GM23338 (cell line): ENCODE measurements at regions not wholly inside any gene's neighbourhood (a gene's known extent, or its start where the extent isn't known, plus 50 kb on each side); places are given as distances from the start of the nearest gene placed in this dataset.

Source experiments
- ATAC-seq: fragments of 200-7000 bp; cut with Tn5 transposase; 3 replicates; pipeline ENCODE4 v1.9.1; 2020
- DNase-seq: peaks from one replicate; pipeline ENCODE4 v3.0.0-alpha.2; 2015; ENCODE audit warnings: low spot score
- H2AFZ ChIP-seq: fragments of 200-600 bp; sonication (generic); 2 replicates; pipeline ENCODE4 v1.8.0; 2016; ENCODE audit warnings: antibody characterized with exemption, mild to moderate bottlenecking, moderate library complexity
- H3F3A ChIP-seq: fragments of 200-600 bp; sonication (generic); replicated peaks from 2 replicates; pipeline ENCODE4 v1.8.0; 2017; ENCODE audit warnings: antibody characterized with exemption, mixed run types, low read depth
- H3K27ac ChIP-seq: fragments of 200-600 bp; sonication (generic); 2 replicates; pipeline ENCODE4 v1.6.1; 2016; ENCODE audit warnings: low read depth
- H3K27me3 ChIP-seq: fragments of 200-600 bp; sonication (generic); 2 replicates; pipeline ENCODE4 v1.8.0; 2016; ENCODE audit warnings: mild to moderate bottlenecking, mixed run types, moderate library complexity; ENCODE audit not compliant: insufficient read depth
- H3K36me3 ChIP-seq: fragments of 200-600 bp; sonication (generic); 2 replicates; pipeline ENCODE4 v1.8.0; 2016; ENCODE audit warnings: mild to moderate bottlenecking; ENCODE audit not compliant: insufficient read depth
- H3K4me1 ChIP-seq: fragments of 200-600 bp; sonication (generic); 2 replicates; pipeline ENCODE4 v1.8.0; 2016; ENCODE audit warnings: mild to moderate bottlenecking, moderate library complexity; ENCODE audit not compliant: insufficient read depth
- H3K4me2 ChIP-seq: fragments of 200-600 bp; sonication (generic); 2 replicates; pipeline ENCODE4 v1.7.1; 2017; ENCODE audit warnings: mixed run types
- H3K4me3 ChIP-seq: fragments of 200-600 bp; sonication (generic); 2 replicates; pipeline ENCODE4 v1.6.1; 2016; ENCODE audit warnings: mixed run types
- H3K79me2 ChIP-seq: fragments of 200-600 bp; sonication (generic); replicated peaks from 2 replicates; pipeline ENCODE4 v1.8.0; 2017; ENCODE audit warnings: mild to moderate bottlenecking; ENCODE audit not compliant: insufficient read depth
- H3K9me2 ChIP-seq: fragments of 200-600 bp; sonication (generic); 2 replicates; pipeline ENCODE4 v1.8.0; 2017; ENCODE audit not compliant: insufficient read depth
- H4K20me1 ChIP-seq: fragments of 200-600 bp; sonication (generic); replicated peaks from 2 replicates; pipeline ENCODE4 v1.8.0; 2017; ENCODE audit warnings: mild to moderate bottlenecking; ENCODE audit not compliant: insufficient read depth
- H3K27ac Mint-ChIP-seq: 2 replicates; pipeline ENCODE4 v1.8.0; 2020; ENCODE audit warnings: inconsistent platforms, mild to moderate bottlenecking, moderate library complexity, mixed read lengths
- H3K27me3 Mint-ChIP-seq: 3 replicates; pipeline ENCODE4 v1.8.0; 2022; ENCODE audit warnings: low read depth, mild to moderate bottlenecking, moderate library complexity, mixed read lengths, inconsistent platforms; ENCODE audit not compliant: insufficient read depth, poor library complexity
- H3K36me3 Mint-ChIP-seq: 3 replicates; pipeline ENCODE4 v1.8.0; 2021; ENCODE audit warnings: low read depth, mild to moderate bottlenecking, inconsistent platforms, moderate library complexity, mixed read lengths
- H3K4me1 Mint-ChIP-seq: 3 replicates; pipeline ENCODE4 v1.8.0; 2020; ENCODE audit warnings: mild to moderate bottlenecking, inconsistent platforms, mixed read lengths
- H3K4me3 Mint-ChIP-seq: 3 replicates; pipeline ENCODE4 v1.8.0; 2021; ENCODE audit warnings: moderate library complexity, mild to moderate bottlenecking, inconsistent platforms, mixed read lengths
- H3K9me3 Mint-ChIP-seq: 3 replicates; pipeline ENCODE4 v1.8.0; 2020; ENCODE audit warnings: moderate library complexity, mild to moderate bottlenecking, inconsistent platforms, mixed read lengths
- CREB1 ChIP-seq: fragments of 250-450 bp; sonication (Bioruptor Pico); IDR thresholded peaks from 2 replicates; pipeline ENCODE4 v1.5.0; 2020; ENCODE audit warnings: low read depth, mild to moderate bottlenecking, moderate library complexity
- EZH2phosphoT487 ChIP-seq: fragments of 200-600 bp; sonication (generic); IDR thresholded peaks from one replicate; pipeline ENCODE4 v1.8.1; 2018; ENCODE audit warnings: antibody characterized with exemption; ENCODE audit not compliant: unreplicated experiment
- JUNB ChIP-seq: IDR thresholded peaks from one replicate; pipeline ENCODE4 v1.6.1; 2016; ENCODE audit warnings: antibody characterized with exemption; ENCODE audit not compliant: unreplicated experiment
- NANOG ChIP-seq: IDR thresholded peaks from 2 replicates; pipeline ENCODE4 v1.6.1; 2016; ENCODE audit warnings: antibody characterized with exemption, borderline replicate concordance
- POLR2AphosphoS5 ChIP-seq: IDR thresholded peaks from 2 replicates; pipeline ENCODE4 v1.6.1; 2016; ENCODE audit warnings: antibody characterized with exemption, low read depth
- STAT1 ChIP-seq: IDR thresholded peaks from one replicate; pipeline ENCODE4 v1.6.1; 2016; ENCODE audit warnings: antibody characterized with exemption; ENCODE audit not compliant: unreplicated experiment
- ZNF114 ChIP-seq: fragments of 250-450 bp; sonication (Bioruptor Pico); IDR thresholded peaks from 2 replicates; pipeline ENCODE4 v1.5.0; 2020; ENCODE audit warnings: mild to moderate bottlenecking, moderate library complexity
- ZNF331 ChIP-seq: fragments of 250-450 bp; sonication (Bioruptor Pico); IDR thresholded peaks from 2 replicates; pipeline ENCODE4 v1.5.0; 2020; ENCODE audit warnings: low read depth, mild to moderate bottlenecking, moderate library complexity
- TF ChIP-seq, protein P1 (sequence below): IDR thresholded peaks from one replicate; pipeline ENCODE4 v1.6.1; 2018; ENCODE audit warnings: antibody characterized with exemption; ENCODE audit not compliant: unreplicated experiment
- TF ChIP-seq, protein P2 (sequence below), 2 experiments: fragments of 200-600 bp in 1 of 2; sonication (generic) in 1 of 2; conservative IDR thresholded peaks; 2 replicates each; pipeline versions ENCODE4 v1.5.1 to v1.6.1; 2016 to 2017; ENCODE audit warnings: antibody characterized with exemption in 2 of 2, low read depth in 2 of 2, mild to moderate bottlenecking in 2 of 2, moderate library complexity in 1 of 2
- TF ChIP-seq, protein P3 (sequence below): fragments of 250-450 bp; sonication (Bioruptor Pico); IDR thresholded peaks from 2 replicates; pipeline ENCODE4 v1.5.0; 2020; ENCODE audit warnings: mild to moderate bottlenecking, moderate library complexity

DNA sequence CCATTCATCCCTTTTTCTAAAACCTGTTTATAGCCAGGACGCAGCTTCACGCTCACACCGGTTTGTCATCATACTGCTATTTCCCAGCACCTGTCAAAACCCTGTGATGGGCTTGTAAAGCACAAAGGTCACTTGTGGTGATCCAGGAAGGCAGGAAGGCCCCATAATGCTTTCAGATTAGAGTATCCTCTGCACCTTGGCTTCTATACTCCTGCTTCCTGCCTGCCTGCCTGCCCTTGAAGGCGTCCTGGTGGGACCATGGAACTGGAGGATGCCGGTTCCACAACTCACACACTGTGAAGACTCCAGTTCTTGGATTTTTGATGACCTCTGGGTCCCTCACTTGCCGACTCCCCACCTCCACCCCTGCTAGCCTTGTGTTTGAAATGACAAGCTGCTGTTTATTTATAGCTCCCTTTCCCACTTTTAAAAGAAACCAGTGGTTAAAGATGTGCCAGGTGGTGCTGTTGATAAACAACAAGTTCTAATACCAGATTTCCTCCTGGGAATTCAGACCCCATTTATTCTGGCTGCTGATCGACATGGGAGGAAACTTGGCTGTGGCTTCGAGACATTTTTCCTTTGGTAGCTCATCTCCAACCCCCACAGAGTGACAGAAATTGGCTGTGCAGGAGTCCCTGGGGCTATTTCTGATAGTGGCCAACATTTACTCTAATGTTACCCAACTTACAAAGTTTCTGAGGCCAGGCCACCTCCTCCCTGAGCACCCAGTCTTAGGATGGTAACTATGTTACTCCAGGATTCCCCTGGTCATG is 211.5 kb downstream of the KDR start:
- TF ChIP-seq, protein P1, sequence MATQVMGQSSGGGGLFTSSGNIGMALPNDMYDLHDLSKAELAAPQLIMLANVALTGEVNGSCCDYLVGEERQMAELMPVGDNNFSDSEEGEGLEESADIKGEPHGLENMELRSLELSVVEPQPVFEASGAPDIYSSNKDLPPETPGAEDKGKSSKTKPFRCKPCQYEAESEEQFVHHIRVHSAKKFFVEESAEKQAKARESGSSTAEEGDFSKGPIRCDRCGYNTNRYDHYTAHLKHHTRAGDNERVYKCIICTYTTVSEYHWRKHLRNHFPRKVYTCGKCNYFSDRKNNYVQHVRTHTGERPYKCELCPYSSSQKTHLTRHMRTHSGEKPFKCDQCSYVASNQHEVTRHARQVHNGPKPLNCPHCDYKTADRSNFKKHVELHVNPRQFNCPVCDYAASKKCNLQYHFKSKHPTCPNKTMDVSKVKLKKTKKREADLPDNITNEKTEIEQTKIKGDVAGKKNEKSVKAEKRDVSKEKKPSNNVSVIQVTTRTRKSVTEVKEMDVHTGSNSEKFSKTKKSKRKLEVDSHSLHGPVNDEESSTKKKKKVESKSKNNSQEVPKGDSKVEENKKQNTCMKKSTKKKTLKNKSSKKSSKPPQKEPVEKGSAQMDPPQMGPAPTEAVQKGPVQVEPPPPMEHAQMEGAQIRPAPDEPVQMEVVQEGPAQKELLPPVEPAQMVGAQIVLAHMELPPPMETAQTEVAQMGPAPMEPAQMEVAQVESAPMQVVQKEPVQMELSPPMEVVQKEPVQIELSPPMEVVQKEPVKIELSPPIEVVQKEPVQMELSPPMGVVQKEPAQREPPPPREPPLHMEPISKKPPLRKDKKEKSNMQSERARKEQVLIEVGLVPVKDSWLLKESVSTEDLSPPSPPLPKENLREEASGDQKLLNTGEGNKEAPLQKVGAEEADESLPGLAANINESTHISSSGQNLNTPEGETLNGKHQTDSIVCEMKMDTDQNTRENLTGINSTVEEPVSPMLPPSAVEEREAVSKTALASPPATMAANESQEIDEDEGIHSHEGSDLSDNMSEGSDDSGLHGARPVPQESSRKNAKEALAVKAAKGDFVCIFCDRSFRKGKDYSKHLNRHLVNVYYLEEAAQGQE: no peak
- TF ChIP-seq STAT1 (no peak), NANOG (no peak), EZH2phosphoT487 (no peak), POLR2AphosphoS5 (no peak), ZNF331 (CRISPR knock-in tag) (no peak), CREB1 (CRISPR knock-in tag) (no peak), JUNB (no peak), ZNF114 (CRISPR knock-in tag) (no peak)
- TF ChIP-seq, protein P2, sequence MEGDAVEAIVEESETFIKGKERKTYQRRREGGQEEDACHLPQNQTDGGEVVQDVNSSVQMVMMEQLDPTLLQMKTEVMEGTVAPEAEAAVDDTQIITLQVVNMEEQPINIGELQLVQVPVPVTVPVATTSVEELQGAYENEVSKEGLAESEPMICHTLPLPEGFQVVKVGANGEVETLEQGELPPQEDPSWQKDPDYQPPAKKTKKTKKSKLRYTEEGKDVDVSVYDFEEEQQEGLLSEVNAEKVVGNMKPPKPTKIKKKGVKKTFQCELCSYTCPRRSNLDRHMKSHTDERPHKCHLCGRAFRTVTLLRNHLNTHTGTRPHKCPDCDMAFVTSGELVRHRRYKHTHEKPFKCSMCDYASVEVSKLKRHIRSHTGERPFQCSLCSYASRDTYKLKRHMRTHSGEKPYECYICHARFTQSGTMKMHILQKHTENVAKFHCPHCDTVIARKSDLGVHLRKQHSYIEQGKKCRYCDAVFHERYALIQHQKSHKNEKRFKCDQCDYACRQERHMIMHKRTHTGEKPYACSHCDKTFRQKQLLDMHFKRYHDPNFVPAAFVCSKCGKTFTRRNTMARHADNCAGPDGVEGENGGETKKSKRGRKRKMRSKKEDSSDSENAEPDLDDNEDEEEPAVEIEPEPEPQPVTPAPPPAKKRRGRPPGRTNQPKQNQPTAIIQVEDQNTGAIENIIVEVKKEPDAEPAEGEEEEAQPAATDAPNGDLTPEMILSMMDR (conservative IDR thresholded peaks at IDR 0.05; ENCODE audit: low read depth in 2 of 2): no peak
- TF ChIP-seq, protein P3, sequence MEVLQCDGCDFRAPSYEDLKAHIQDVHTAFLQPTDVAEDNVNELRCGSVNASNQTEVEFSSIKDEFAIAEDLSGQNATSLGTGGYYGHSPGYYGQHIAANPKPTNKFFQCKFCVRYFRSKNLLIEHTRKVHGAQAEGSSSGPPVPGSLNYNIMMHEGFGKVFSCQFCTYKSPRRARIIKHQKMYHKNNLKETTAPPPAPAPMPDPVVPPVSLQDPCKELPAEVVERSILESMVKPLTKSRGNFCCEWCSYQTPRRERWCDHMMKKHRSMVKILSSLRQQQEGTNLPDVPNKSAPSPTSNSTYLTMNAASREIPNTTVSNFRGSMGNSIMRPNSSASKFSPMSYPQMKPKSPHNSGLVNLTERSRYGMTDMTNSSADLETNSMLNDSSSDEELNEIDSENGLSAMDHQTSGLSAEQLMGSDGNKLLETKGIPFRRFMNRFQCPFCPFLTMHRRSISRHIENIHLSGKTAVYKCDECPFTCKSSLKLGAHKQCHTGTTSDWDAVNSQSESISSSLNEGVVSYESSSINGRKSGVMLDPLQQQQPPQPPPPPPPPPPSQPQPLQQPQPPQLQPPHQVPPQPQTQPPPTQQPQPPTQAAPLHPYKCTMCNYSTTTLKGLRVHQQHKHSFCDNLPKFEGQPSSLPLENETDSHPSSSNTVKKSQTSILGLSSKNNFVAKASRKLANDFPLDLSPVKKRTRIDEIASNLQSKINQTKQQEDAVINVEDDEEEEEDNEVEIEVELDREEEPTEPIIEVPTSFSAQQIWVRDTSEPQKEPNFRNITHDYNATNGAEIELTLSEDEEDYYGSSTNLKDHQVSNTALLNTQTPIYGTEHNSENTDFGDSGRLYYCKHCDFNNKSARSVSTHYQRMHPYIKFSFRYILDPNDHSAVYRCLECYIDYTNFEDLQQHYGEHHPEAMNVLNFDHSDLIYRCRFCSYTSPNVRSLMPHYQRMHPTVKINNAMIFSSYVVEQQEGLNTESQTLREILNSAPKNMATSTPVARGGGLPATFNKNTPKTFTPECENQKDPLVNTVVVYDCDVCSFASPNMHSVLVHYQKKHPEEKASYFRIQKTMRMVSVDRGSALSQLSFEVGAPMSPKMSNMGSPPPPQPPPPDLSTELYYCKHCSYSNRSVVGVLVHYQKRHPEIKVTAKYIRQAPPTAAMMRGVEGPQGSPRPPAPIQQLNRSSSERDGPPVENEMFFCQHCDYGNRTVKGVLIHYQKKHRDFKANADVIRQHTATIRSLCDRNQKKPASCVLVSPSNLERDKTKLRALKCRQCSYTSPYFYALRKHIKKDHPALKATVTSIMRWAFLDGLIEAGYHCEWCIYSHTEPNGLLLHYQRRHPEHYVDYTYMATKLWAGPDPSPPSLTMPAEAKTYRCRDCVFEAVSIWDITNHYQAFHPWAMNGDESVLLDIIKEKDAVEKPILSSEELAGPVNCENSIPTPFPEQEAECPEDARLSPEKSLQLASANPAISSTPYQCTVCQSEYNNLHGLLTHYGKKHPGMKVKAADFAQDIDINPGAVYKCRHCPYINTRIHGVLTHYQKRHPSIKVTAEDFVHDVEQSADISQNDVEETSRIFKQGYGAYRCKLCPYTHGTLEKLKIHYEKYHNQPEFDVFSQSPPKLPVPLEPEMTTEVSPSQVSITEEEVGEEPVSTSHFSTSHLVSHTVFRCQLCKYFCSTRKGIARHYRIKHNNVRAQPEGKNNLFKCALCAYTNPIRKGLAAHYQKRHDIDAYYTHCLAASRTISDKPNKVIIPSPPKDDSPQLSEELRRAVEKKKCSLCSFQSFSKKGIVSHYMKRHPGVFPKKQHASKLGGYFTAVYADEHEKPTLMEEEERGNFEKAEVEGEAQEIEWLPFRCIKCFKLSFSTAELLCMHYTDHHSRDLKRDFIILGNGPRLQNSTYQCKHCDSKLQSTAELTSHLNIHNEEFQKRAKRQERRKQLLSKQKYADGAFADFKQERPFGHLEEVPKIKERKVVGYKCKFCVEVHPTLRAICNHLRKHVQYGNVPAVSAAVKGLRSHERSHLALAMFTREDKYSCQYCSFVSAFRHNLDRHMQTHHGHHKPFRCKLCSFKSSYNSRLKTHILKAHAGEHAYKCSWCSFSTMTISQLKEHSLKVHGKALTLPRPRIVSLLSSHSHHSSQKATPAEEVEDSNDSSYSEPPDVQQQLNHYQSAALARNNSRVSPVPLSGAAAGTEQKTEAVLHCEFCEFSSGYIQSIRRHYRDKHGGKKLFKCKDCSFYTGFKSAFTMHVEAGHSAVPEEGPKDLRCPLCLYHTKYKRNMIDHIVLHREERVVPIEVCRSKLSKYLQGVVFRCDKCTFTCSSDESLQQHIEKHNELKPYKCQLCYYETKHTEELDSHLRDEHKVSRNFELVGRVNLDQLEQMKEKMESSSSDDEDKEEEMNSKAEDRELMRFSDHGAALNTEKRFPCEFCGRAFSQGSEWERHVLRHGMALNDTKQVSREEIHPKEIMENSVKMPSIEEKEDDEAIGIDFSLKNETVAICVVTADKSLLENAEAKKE: no peak
- H3K27ac ChIP-seq: no peak overlapping the region
- H3K4me1 ChIP-seq: peaks cover 13% of the 10 kb centered on the region
- H2AFZ ChIP-seq: peak overlapping the region; percentile 47; the same call in 1 of the 2 replicates
- ATAC-seq (no peak), DNase-seq (no peak)
- Mint-ChIP-seq H3K4me1 (peaks cover 14% of the 10 kb centered on the region), H3K4me3 (no peak overlapping the region), H3K36me3 (no peaks in the 10 kb centered on the region), H3K27me3 (no peaks in the 10 kb centered on the region), H3K9me3 (no peaks in the 10 kb centered on the region), H3K27ac (no peak overlapping the region)
- no peak overlapping the region for H3K4me2 ChIP-seq
- H3K36me3 ChIP-seq: no peaks in the 10 kb centered on the region
- H3K4me3 ChIP-seq: no peak overlapping the region
- H3F3A ChIP-seq: no peaks in the 10 kb centered on the region
- no peaks in the 10 kb centered on the region for H3K27me3 ChIP-seq
- no peaks in the 10 kb centered on the region for H3K79me2 ChIP-seq
- peaks cover 10% of the 10 kb centered on the region; the same call in 1 of the 2 replicates for H3K9me2 ChIP-seq
- no peaks in the 10 kb centered on the region for H4K20me1 ChIP-seq
